IMR-90 (cell line): ENCODE measurements at regions not wholly inside any gene's neighbourhood (a gene's known extent, or its start where the extent isn't known, plus 50 kb on each side); places are given as distances from the start of the nearest gene placed in this dataset.

Experiments used
- ATAC-seq: fragments of 200-7000 bp; cut with Tn5 transposase; 2 replicates; pipeline ENCODE4 v1.9.1; 2020; ENCODE audit warnings: low read depth, mild to moderate bottlenecking, moderate library complexity
- BruUV-seq: library from RNA; stranded (reverse); fragments of 400-500 nt; replicated peaks from 2 replicates; lab custom pipeline; 2021; lab: Mats Ljungman, UMichigan
- CTCF ChIA-PET: fragments of 300-600 bp; formaldehyde crosslinking; extraction: SDS; loops from one replicate; lab custom pipeline; 2021; ENCODE audit warnings: antibody characterized with exemption; lab: Yijun Ruan, JAX
- POLR2A ChIA-PET: fragments of 300-600 bp; sonication (Branson Sonifier 250); formaldehyde crosslinking; loops from one replicate; lab custom pipeline; 2022; ENCODE audit warnings: antibody characterized with exemption; ENCODE audit not compliant: unreplicated experiment; lab: Charles Lee
- DNase-seq: peaks from one replicate; pipeline ENCODE4 v3.0.0; 2013
- H2AFZ ChIP-seq: replicated peaks from 2 replicates; pipeline ENCODE3; 2013; ENCODE audit warnings: low read length, mild to moderate bottlenecking; ENCODE audit not compliant: poor library complexity
- H2AK5ac ChIP-seq: 2 replicates; pipeline ENCODE4 v1.6.1; 2013; ENCODE audit warnings: low read depth, low read length, inconsistent platforms
- H2AK9ac ChIP-seq: replicated peaks from 2 replicates; pipeline ENCODE3; 2013; ENCODE audit warnings: mild to moderate bottlenecking, low read depth, low read length, moderate library complexity; ENCODE audit not compliant: poor library complexity
- H2BK120ac ChIP-seq: 2 replicates; pipeline ENCODE4 v1.6.1; 2013; ENCODE audit warnings: low read depth, low read length, inconsistent platforms
- H2BK15ac ChIP-seq: 3 replicates; pipeline ENCODE4 v1.6.1; 2013; ENCODE audit warnings: low read depth, low read length, inconsistent platforms
- H2BK20ac ChIP-seq: 2 replicates; pipeline ENCODE4 v1.6.1; 2013; ENCODE audit warnings: low read depth, mild to moderate bottlenecking, inconsistent platforms, low read length, moderate library complexity
- H2BK5ac ChIP-seq: 2 replicates; pipeline ENCODE4 v1.6.1; 2013; ENCODE audit warnings: mild to moderate bottlenecking, low read depth, low read length, inconsistent platforms; ENCODE audit not compliant: poor library complexity, severe bottlenecking
- H3K14ac ChIP-seq: replicated peaks from 2 replicates; pipeline ENCODE4 v1.6.1; 2013; ENCODE audit warnings: low read depth, low read length, inconsistent platforms
- H3K18ac ChIP-seq: 2 replicates; pipeline ENCODE4 v1.6.1; 2013; ENCODE audit warnings: low read depth, low read length, control low read depth
- H3K23ac ChIP-seq: 2 replicates; pipeline ENCODE4 v1.6.1; 2013; ENCODE audit warnings: low read depth, low read length, inconsistent platforms
- H3K27ac ChIP-seq: 2 replicates; pipeline ENCODE4 v1.5.1; 2013; ENCODE audit warnings: mild to moderate bottlenecking, control low read depth, low read length; ENCODE audit not compliant: insufficient read depth
- H3K27me3 ChIP-seq: 2 replicates; pipeline ENCODE4 v1.6.1; 2013; ENCODE audit warnings: low read length; ENCODE audit not compliant: control insufficient read depth, insufficient read depth
- H3K36me3 ChIP-seq: 2 replicates; pipeline ENCODE4 v1.6.1; 2013; ENCODE audit warnings: low read length, mixed read lengths; ENCODE audit not compliant: control insufficient read depth, insufficient read depth
- H3K4ac ChIP-seq: 2 replicates; pipeline ENCODE4 v1.6.1; 2013; ENCODE audit warnings: low read depth, low read length, inconsistent platforms
- H3K4me1 ChIP-seq: 2 replicates; pipeline ENCODE4 v1.6.1; 2013; ENCODE audit warnings: low read length, mixed read lengths; ENCODE audit not compliant: control insufficient read depth, insufficient read depth
- H3K4me2 ChIP-seq: 2 replicates; pipeline ENCODE4 v1.6.1; 2013; ENCODE audit warnings: low read depth, mild to moderate bottlenecking, control low read depth, low read length, moderate library complexity
- H3K4me3 ChIP-seq: 2 replicates; pipeline ENCODE4 v1.5.1; 2013; ENCODE audit warnings: low read depth, mild to moderate bottlenecking, control low read depth, low read length, moderate library complexity; ENCODE audit not compliant: insufficient read depth
- H3K56ac ChIP-seq: 2 replicates; pipeline ENCODE4 v1.6.1; 2013; ENCODE audit warnings: low read length, inconsistent platforms; ENCODE audit not compliant: insufficient read depth; ENCODE audit errors: extremely low read depth
- H3K79me1 ChIP-seq, 2 experiments: 2 replicates each; pipeline ENCODE4 v1.6.1; 2013; ENCODE audit warnings: low read length in 2 of 2, inconsistent platforms in 1 of 2, low read depth in 1 of 2
- H3K9ac ChIP-seq: 2 replicates; pipeline ENCODE4 v1.6.1; 2013; ENCODE audit warnings: low read depth, low read length, control low read depth
- H3K9me1 ChIP-seq: 2 replicates; pipeline ENCODE4 v1.6.1; 2013; ENCODE audit warnings: low read length, inconsistent platforms; ENCODE audit not compliant: insufficient read depth
- H3K9me3 ChIP-seq: 2 replicates; pipeline ENCODE4 v1.6.1; 2013; ENCODE audit warnings: low read length; ENCODE audit not compliant: control insufficient read depth, insufficient read depth
- H4K20me1 ChIP-seq: 2 replicates; pipeline ENCODE4 v1.6.1; 2013; ENCODE audit warnings: low read length, inconsistent platforms; ENCODE audit not compliant: insufficient read depth
- H4K5ac ChIP-seq: 2 replicates; pipeline ENCODE4 v1.6.1; 2013; ENCODE audit warnings: mild to moderate bottlenecking, low read depth, low read length, control low read depth
- H4K8ac ChIP-seq, 2 experiments: 2 replicates each; pipeline ENCODE4 v1.6.1; 2013; ENCODE audit warnings: low read depth in 2 of 2, low read length in 2 of 2, control low read depth in 1 of 2, inconsistent platforms in 1 of 2
- H4K91ac ChIP-seq: 2 replicates; pipeline ENCODE4 v1.6.1; 2013; ENCODE audit warnings: low read depth, low read length, inconsistent platforms; ENCODE audit not compliant: insufficient read depth
- ELK1 ChIP-seq: fragments of 150-350 bp; IDR thresholded peaks from 2 replicates; pipeline ENCODE4 v1.6.1; 2016; ENCODE audit warnings: low read depth, mild to moderate bottlenecking, low read length, moderate library complexity, borderline replicate concordance
- whole genome bisulfite sequencing, 2 experiments: methylation state at CpG; one replicate each; pipeline versions ENCODE4 v1.1.5 to v1.1.7; 2013; ENCODE audit warnings: missing lambda C conversion rate in 2 of 2; ENCODE audit not compliant: insufficient read length in 1 of 2; ENCODE audit errors: extremely low coverage in 2 of 2; 5-methylcytosine and 5-hydroxymethylcytosine counted together
- dilution Hi-C: fragments of 300-500 bp; cut with HindIII; formaldehyde crosslinking; loops from one replicate; pipeline ENCODE4 v1.14.3; 2018; ENCODE audit warnings: low sequenced_read_pairs; ENCODE audit not compliant: unreplicated experiment
- in situ Hi-C: fragments of 300-500 bp; cut with MboI; formaldehyde crosslinking; loops from 3 replicates; pipeline ENCODE4 v1.14.3; 2019; ENCODE audit warnings: low sequenced_read_pairs, inconsistent platforms, mixed read lengths
- intact Hi-C: fragments of 100-400 bp; cut with micrococcal nuclease; formaldehyde crosslinking; loops from 2 replicates; pipeline ENCODE4 v1.10.0; 2022

- H3K4me2 ChIP-seq, result no peak overlapping the region
- intact Hi-C loops, result no loop called here
- no peak overlapping the region for H3K9ac ChIP-seq
- in situ Hi-C loops, result no loop called here
- H2BK20ac ChIP-seq, result no peak overlapping the region
- H3K27me3 ChIP-seq, result peaks cover 21% of the 10 kb centered on the region
- no peak overlapping the region for H2AK9ac ChIP-seq
- H3K4me1 ChIP-seq, result no peaks in the 10 kb centered on the region
- no peak overlapping the region for H2AFZ ChIP-seq
- no peak overlapping the region for H3K4ac ChIP-seq
- H3K14ac ChIP-seq, result no peak overlapping the region
- no peak overlapping the region for H4K91ac ChIP-seq
- H3K9me3 ChIP-seq, result peaks cover 2% of the 10 kb centered on the region; the same call in 1 of the 2 replicates
- dilution Hi-C loops, result no loop called here
- H3K18ac ChIP-seq, result no peak overlapping the region
- no peak overlapping the region for H4K5ac ChIP-seq
- no peak for TF ChIP-seq ELK1
- no peak overlapping the region for H3K23ac ChIP-seq
- no peaks in the 10 kb centered on the region; the same call in 1 of the 2 replicates for H3K9me1 ChIP-seq
- H3K4me3 ChIP-seq, result no peak overlapping the region
- no peak overlapping the region for H2BK5ac ChIP-seq
- no peak overlapping the region for H2BK120ac ChIP-seq
- no peak overlapping the region for H2AK5ac ChIP-seq
- H4K8ac ChIP-seq, result no peak overlapping the region
- no peak overlapping the region for H3K27ac ChIP-seq
- H3K56ac ChIP-seq, result no peak overlapping the region
- no CpG with 5 or more reads among the region's 2 CpGs for WGBS, 2 experiments
- ATAC-seq, result no peak
- no peak overlapping the region for H2BK15ac ChIP-seq
- POLR2A ChIA-PET, result no interaction called here
- CTCF ChIA-PET, result no interaction called here
- no peaks in the 10 kb centered on the region for H4K20me1 ChIP-seq
- no peak for DNase-seq
- no TSS peak for BruUV-seq
- no peaks in the 10 kb centered on the region for H3K79me1 ChIP-seq
- no peaks in the 10 kb centered on the region for H3K36me3 ChIP-seq
These were observed 93.9 kb upstream of the NEK6 start for GRCh38 chr9:124163760-124164255.
